ENCODE measurements at regions not wholly inside any gene's neighbourhood (a gene's known extent, or its start where the extent isn't known, plus 50 kb on each side); places are given as distances from the start of the nearest gene placed in this dataset.
"Not testable (repeated sequence)": the region's sequence is repeated elsewhere in the genome, so short reads cannot be mapped to it uniquely, and the experiment has no call there.

DNA sequence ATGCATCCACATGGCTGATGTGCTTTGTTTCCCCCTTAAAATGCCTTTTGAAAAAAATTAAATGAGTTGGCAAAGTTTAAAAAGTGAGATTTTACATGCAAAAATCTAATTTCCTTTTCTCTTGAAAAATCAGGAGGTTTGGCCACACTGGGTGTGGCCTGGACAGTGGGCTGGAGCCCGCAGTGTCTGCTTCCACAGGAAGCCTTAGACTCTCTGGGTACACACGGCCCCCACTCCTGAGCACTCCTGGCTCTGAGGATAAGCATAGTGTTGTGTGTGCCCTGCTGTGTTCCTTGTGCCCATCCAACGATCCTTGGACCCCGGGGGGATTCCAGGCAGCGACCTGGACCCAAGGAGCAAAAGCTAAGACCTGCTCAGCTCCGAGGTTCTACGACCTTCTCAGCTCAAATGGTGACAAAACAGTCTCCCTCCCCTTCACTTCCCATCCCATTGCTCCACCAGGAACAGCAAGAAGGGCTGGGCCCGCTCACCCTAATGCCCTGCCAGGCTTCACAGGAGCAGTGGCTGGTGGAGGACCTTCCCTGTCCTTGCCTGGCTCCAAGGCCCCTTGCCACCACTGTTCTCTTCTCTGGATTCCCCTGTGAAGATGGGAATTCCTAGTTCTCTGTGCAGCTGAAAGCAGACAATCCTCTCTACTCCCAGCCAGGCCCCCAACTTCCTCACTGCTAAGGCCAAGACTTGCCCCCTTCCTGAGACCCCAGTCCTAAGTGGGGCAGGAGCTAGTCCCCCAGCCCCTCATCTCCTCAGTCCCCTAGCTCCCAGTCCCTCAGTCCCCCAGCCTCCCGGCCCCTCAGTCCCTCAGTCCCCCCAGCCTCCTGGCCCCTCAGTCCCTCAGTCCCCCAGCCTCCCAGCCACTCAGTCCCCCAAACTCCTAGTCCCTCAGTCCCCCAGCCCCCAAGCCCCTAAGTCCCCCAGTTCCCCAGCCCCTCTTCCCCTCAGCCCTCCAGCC lies 395.8 kb downstream of the PTPRU start:
- DNase-seq (ENCODE audit: low read depth in 3 of 3, low spot score in 1 of 3), result no peak

DNA sequence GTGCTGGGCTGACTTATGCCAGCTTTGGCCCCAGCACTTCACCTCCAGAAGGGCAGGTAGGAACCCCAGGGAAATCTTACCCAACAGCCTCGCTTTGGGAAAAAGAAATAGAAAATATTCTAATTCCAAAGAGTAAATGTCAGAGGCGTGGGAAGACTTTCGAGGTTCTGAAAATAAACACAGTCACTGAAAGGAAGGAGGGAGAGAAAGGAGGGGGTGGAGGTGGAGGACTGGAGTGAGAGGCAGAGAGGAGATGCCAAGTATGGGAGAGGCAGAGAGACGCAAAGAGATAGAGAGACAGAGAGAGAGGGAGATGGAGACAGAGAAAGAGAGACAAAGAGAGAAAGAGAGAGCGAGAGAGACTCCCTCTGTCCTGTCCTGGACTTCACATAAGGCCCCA lies 395.0 kb downstream of the PTPRU start:
- no peak for DNase-seq (ENCODE audit: low read depth in 3 of 3, low spot score in 1 of 3)

DNA sequence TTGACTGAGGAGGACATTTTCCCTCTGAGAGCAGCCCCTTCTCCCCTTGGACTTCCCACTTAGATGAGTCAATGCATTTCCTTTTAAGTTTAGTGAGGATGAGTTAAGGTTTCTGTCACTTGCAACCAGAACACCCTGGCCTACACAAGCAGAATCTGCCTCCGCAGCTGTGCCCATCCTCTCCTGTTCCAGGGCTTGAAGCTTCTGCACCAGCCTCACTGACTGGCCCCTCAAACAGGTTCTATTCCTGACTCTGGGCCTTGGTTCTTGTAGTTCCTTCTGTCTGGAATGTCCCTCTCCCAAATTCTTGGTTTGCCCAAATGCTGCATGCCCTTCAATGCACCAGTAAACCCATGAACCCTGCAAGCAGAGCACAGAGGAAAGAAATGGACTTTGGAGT lies 394.4 kb downstream of the PTPRU start:
- DNase-seq (ENCODE audit: low read depth in 3 of 3, low spot score in 1 of 3), result no peak

DNA sequence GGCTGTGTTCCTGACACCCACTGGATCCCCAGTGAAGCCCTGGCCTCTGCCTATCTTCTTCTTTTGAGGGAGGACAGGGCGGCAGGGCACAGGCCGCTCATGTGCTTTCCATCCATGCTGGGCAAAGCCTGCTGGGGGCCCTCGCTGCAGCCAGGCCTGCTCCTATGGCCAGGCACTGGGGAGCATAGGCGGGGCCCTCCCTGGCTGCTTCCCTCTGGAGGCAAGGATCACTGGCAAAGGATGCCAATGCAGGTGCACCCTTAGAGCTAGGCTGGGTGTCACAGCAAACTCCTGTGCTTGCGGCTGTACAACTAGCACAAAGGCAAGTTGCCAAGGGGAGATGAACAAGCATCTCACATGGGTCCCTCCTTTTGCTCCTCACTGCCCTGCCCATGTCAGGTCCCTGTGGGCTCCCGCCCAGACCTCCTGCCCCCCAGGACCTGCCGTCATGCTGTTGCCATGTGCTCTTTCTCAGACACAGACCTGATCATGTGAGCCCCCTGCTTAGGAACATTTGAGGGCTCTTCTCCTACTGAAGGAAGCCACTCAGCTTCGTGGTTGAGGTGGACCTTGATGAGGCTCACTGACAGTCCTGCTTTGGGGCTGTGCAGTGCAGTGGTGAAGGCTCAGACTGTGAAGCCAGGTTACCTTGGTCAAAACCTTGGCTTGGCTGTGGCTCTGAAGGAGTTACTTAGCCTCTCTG lies 393.6 kb downstream of the PTPRU start:
- no peak for DNase-seq (ENCODE audit: low read depth in 3 of 3, low spot score in 1 of 3)

DNA sequence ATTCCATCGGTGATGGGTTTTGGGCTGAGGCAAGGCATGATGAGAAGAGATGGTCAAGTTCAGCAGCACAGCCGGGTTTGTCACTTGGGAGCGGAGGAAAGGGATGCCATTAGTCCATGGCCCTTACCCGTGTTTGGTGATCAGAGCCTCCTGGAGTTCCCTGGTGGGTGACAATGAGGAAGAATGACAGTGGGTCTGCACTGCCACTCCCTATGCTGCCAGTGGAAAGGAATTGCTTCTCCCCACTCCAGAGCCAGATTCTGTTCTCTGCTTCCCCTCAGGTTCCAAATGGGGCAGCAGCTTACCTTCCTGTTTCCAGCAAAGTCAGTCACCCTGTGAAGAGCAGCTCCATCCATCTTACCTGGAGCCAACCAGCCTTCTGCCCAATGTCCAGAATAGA lies 393.1 kb downstream of the PTPRU start:
- DNase-seq (ENCODE audit: low read depth in 3 of 3, low spot score in 1 of 3), result no peak

DNA sequence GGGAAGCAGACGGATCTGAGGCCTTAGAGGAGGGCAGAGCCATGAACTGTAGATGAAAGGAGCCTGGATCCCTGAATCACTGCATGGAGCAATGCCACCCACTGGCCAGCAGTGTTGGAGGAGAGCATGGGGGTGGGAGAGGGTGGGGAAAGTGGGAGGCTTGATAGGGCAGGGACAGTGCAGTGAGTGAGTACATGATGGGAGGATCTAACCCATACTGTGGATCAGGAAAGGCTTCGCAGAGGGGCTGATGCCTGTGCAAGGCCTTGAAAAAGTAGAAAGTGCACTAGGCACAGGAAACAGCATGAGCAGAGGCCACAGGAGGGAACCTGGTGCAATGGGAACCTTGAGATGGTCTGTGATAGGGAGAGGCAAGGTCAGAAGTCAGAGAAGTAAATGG lies 391.9 kb downstream of the PTPRU start:
- no peak for DNase-seq (ENCODE audit: low read depth in 3 of 3, low spot score in 1 of 3)

DNA sequence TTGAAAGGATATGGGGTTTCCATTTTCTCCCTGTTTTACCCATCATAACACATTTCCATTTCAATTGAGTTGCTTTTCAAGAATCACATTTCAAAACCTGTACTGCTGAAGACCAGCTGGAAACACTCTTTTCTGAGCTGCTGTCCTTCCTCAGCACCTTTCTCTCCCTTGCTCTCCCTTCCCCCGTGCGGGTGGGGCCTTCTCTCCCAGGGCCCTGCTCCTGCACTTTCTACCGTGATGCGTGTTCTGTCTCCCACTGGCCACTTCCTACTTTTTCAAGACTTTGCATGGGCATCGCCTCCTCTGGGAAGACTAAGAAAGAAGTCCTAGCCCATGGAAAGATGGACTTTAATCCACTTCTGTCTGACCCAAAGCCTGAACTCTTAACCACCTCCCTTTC lies 390.4 kb downstream of the PTPRU start:
- DNase-seq (ENCODE audit: low read depth in 3 of 3, low spot score in 1 of 3), result no peak

DNA sequence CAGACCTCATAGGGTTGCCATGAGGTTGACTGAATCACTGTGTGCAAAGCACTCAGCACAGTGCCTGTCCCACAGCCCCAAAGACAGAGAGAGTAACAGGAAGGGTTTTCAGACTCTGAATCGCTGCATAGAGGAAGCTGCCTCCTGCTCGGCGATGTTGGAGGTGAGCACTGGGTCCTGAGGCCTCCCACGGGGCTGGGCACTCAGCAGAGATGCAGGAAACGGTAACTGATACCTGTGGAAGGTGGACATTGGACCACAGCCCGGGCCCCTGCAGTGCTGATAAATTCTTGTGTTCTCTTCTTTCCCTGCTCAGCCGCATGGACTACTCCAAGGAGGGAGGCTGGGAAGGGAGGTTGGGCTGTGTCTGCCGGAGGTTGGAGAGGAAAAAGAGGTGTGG lies 389.7 kb downstream of the PTPRU start:
- DNase-seq (ENCODE audit: low read depth in 3 of 3, low spot score in 1 of 3), result no peak

DNA sequence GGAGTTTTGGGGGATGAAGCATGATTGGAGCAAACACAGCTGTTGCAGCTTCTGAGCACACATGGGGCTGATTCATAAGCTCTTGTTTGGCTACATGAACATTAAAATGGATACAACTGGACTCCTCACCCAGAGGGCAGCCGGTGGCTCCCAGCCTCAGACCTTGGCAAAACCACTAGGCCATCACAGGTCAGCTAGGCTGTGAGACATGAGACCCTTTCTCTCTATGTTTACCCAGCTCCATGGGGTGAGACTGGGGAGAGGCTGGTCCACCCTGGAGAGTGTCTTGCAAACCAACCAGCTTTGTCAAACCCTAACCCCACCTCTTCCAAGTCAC lies 388.7 kb downstream of the PTPRU start:
- DNase-seq (ENCODE audit: low read depth in 3 of 3, low spot score in 1 of 3), result no peak

DNA sequence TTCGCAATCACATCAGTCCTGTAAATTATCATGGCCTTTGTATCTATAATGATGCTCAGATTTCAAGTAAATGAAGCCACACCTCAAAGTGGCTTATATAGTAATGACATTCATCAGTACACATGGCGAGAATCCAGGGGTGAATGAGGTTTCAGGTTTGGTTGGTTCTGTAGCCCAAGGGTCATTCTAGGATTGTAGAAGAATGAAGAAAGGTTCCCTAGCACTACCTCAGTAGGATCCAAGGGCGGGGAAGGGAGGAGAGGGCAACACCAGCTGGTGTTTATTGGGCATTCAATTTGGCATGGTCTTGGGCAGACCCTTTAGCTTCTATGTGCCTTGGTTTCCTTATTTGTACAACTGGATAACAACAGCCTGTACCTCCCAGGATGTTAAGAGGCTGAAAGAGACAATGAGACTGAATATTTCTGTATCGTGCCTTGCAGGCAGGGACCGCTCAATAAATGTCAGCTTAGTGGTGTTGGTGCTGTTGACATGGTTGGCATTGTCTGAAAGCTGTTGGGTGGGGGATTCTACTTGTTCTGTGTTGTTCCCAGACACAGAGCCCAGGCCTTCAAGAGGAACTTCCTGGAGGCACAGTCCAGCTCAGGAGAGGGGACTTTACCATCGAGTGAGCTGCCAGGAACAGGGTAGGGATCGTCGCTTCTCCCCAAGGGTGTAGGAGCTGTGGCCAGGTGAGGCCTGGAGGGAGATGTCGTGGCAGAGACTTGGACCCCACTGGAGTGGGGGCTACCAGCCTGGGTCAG lies 388.2 kb downstream of the PTPRU start:
- DNase-seq (ENCODE audit: low read depth in 3 of 3, low spot score in 1 of 3), result no peak

DNA sequence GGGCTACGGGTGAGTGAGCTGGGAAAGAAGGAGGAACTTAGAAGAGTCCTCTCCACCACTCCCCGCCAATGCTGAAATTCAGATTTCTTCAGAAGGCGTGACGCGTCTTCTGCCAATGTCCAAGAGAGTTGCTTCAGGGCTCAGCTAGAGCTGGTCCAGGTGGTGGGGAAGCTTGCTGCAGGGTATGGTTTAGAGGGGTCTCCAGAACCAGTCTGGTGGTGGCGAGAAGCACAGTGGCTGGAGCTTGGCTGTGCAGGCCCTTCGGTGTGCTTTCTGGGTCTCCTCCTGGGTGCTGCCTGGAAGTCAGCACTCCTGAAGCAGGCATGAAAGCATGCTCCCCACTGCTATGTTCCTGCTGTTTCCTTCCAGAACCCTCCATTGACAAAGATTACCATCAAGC lies 387.2 kb downstream of the PTPRU start:
- no peak for DNase-seq (ENCODE audit: low read depth in 3 of 3, low spot score in 1 of 3)

DNA sequence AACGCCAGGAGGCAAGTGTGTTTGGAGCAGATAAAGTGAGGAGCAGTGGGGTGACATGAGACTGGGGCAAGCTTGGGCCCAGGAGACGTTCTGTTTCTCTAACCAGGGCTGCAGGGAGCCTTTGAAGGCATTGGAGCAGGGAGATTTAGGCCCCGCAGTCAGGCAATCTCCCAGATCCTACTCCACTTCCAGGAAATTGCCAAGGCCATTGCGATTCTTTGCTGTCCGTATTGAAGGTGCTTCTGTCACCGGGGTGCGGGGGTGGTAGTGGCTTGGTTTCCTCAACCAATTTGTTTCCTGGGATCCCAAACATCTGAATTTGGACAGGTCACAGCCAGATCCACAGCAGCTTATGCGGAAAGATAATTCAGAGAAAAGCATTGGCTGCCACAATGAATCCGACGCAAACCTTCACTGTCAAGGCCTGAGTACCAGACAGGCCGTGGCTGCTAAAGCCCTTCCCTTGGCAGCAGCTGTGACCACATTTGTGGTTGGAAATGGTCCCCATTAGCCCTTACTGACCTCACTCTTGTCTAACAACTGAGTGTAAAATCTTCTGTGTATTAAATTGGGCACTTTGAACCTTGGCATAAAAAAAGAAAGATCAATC lies 385.6 kb downstream of the PTPRU start:
- DNase-seq (ENCODE audit: low read depth in 3 of 3, low spot score in 1 of 3), result no peak

DNA sequence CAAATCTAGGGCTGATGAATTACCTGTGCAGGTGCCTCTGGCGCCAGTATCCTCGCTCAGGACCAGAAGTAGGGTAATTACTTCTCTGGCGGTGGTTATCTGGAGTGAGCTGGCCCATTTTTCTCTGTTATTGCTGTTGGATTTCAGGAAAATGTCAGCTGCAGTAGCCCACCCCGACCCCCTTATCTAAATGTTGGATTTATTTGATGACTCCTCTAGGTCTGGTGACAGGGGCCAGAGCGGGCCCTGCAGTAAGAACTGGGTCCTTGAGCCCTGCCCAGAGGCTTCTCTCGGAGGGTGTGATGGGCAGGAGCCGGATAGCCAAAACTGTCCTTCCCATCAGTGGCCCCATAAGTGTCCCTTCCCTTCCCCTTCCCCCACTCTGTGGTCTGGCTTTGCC lies 384.3 kb downstream of the PTPRU start:
- no peak for DNase-seq (ENCODE audit: low read depth in 3 of 3, low spot score in 1 of 3)

DNA sequence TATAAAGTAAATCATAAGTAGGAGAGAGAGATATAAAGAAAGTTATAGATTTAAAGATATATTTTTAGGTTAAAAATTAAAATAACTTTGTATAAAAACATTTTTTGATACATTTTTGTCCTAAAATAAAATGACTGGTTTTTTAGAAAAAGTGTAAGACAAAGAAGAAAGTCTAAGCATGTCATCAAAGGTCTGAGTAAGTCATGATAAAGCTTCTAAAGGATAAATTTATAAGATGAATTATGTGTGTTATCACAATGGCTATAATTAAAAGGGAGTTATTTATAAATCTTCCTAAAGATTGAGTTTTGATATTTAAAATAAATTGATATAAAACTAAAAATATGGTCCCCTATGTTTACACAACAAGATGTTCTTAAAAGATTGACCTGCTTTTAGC lies 370.9 kb downstream of the PTPRU start:
- DNase-seq (ENCODE audit: low read depth in 3 of 3, low spot score in 1 of 3), result no peak

DNA sequence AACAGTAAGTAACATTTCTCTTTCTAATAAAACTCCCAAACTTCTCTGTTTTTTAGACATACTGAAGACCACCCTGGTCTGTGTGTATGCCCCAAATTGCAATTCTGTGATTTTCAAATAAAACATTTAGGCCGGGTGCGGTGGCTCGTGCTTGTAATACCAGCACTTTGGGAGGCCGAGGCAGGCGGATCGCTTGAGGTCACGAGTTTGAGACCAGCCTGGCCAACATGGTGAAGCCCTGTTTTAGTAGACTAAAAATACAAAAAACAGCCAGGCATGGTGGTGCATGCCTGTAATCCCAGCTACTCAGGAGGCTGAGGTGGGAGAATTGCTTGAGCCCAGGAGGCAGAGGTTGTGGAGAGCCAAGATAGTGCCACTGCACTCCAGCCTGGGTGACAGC lies 368.5 kb downstream of the PTPRU start:
- DNase-seq (ENCODE audit: low read depth in 3 of 3, low spot score in 1 of 3), result not testable (repeated sequence)

DNA sequence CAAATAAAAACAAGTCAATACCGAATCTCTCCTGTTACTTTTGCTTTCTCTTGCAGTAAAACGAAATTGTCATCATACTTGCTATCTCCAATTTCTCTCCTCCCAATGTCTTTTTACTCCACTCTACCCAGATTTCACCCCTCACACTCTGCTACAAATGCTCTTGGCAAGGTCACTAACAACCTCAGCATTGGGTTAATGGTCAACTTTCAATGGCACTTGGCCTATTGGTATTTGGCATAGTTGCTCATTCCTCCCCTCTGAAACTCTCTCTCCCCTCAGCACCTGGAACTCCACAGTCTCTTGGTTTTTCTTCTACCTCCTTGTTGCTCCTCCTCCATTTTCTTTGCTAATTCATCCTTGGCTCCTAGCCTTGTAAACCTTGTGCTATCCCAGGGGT lies 367.3 kb downstream of the PTPRU start:
- DNase-seq (ENCODE audit: low read depth in 3 of 3, low spot score in 1 of 3), result no peak

DNA sequence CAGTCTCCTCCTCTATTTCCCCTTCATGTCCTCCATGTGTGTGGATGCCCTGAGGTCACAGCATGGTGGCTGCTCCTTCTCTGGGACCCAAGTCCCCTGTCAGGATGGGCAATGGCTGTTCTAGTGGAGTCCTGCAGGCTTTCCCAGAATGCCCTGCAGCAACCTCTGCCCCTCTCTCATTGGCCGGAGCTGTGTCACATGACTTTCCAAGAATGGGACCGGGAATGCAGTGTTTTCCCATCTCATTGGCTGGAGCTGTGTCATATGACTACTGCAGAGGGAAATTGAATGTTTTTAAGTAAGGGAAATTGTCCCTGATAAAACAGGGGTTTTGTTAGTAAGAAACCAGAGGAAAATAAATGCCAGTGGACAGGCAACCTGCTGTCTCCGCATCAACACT lies 365.9 kb downstream of the PTPRU start:
- DNase-seq (ENCODE audit: low read depth in 3 of 3, low spot score in 1 of 3), result no peak

DNA sequence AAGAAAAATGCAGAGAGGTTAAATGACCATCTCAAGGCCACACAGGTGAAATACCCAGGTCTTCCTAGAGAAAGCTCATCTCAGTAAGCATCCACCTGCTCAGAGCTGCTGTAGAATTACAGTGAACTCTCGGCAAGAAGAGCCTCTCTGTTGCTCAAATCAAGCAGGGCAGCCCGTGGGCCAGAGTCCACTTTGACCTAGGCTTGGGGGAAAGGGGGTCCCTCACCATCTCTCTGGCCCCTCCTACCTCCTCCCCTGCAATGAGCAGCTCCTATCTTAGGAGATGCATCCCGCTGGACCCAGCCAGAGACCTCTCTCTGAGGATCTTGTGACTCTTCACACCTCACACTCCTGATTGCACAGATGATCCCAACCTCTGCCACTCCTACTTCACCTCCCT lies 364.7 kb downstream of the PTPRU start:
- DNase-seq (ENCODE audit: low read depth in 3 of 3, low spot score in 1 of 3), result no peak

DNA sequence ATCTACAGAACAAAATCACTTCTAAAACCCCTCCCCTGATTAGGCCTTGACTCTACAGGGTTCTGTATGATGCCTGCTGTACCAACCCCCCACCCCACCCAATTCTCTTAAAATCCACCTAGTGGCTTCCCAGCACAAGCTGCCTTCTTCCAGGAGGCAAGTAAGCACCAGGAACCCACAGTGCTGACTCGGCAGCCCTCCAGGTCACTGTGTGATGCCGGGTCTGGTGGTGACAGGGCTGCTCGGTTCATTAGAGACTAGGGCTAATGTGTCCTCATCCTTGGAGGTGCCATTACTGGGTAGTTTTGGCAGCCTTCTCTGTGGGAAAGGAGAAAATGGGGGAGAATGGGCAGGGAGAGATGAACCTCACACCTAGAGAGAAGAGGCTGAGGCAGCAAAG lies 363.5 kb downstream of the PTPRU start:
- no peak for DNase-seq (ENCODE audit: low read depth in 3 of 3, low spot score in 1 of 3)

DNA sequence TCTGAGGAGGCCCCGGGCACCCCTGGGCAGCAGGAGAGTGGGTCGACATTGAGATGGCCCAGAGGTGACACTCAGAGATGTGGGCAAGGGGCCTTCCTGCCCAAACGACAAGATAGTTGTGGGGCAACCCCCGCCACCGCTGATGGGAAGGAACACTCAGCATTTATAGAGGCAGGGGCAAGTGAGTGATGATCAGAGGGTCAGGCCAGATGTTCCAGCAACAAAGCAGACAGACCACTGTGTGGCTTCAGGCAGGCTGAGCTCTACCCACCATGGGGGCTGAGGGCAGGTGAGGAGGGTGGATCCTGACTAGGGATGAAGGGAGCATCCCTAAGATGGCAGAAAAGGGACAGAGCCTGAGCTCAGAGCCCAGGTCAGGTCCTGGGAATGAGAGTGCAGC lies 362.7 kb downstream of the PTPRU start:
- no peak for DNase-seq (ENCODE audit: low read depth in 3 of 3, low spot score in 1 of 3)

DNA sequence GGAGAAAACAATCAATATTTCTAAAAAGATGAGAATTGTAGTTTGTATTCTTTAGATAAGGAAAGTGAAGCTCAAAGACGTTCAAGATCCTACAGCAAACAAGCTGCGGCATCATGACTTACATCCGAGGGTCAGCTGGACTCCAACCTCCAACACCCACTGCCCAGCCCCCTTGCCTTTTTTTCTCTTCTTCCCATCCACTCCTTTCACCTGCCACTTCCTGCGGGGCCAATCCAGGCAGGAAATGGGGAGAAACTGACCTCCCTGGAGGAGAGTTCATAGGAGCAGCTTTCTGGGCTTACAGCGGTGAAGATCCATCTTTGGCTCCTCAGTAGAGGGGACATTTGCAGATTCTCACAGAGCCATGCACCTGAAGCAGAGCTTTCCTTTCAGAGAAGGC lies 361.5 kb downstream of the PTPRU start:
- no peak for DNase-seq (ENCODE audit: low read depth in 3 of 3, low spot score in 1 of 3)
